Inferior parietal cortex (tissue), 1 donor: ENCODE measurements at regions not wholly inside any gene's neighbourhood (a gene's known extent, or its start where the extent isn't known, plus 50 kb on each side); places are given as distances from the start of the nearest gene placed in this dataset.
"Not testable (repeated sequence)": the region's sequence is repeated elsewhere in the genome, so short reads cannot be mapped to it uniquely, and the experiment has no call there.

Experiments
- DNase-seq: peaks from one replicate; pipeline ENCODE4 v3.0.0-alpha.2; 2016; ENCODE audit errors: extremely low spot score

DNA sequence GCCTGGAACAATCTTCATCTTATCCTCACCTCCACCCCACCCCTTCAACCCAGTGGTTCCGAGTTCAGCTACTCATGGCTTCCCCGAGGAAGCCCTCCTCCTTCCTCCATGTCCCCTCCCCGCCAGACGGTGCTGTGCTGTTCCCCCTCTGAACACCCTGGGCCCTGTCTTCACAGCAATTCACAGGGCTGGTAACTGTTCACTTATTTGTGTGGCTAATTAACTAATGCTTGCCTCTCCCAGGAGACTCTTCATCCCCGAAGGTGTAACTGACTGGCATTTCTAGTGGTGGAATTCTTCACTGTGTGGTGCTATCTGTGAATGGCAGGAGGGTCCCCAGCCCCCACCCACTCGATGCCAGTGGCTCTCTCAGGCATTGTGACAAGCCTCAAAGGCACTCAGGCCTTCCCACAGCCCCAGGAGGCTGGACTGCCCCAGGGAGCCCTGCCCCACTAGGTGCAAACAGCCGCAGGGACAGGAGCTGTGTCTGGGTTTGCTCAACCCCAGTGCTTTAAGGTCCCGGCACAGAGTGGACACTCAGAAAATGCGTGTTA lies 133.7 kb upstream of the ID2 start:
- no peak for DNase-seq

DNA sequence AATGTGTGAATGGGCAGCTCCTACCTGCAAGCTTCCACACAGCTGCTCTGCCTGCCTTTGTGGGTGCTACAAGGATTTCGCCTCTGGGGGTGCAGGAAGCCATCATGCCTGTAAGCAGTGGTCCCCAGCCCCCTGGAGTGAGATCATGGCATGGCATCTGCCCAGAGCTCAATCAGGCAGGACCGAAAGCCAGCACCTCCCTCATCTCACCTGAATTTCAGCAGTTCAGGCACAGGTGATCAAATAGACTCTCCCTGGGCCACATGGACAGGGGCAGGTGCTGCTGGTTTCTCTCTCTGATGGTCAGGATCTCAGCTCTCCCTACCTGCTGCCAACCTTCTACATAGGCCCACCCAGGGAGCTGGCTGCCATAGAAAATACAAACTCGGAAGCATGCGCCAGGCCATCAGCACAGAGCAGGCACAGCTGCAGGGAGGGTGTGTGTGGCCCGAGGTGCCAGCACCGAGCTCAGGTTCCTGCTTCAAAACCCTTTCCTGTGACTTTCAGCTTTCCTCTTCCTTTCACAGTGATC lies 133.2 kb upstream of the ID2 start:
- DNase-seq = no peak

- DNase-seq = no peak
Measured at GRCh38 chr2:8549273-8549922, 132.5 kb upstream of the ID2 start.

DNA sequence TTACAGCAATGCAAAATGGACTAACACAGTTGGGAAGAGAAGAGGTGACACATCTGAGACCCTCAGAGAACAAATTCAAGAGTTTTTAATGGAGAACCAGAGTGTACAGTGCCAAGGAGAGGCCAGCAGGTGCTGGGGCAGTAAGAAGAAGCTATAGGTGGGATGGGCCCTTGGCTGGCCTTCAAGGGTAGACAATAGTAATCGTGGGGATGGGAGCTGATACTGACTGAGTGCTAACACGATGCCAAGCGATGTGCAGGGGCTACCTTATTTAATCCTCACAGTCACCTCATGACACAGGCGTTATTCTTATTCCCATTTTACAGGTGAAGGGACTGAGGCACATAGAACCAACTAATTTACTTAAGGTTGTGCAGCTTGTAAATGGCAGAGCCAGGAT lies 131.9 kb upstream of the ID2 start:
- DNase-seq = no peak

DNA sequence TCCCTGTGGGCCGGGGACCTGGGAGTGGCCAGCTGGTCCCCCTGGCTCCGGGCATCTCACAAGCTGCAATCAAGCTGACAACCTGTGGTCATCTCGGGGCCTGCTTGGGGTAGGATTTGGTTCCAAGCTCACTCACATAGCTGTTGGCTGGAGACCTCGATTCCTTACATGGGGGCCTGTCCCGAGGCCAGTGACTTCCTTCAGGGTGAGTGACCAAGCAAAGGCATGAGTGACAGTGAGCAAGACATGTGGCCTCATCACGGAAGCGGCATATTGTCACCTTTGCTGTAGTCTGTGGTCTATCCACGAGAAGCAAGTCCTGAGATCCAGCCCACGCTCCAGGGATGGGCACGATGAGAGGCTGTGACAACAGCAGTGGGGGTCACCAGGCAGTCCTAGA lies 131.4 kb upstream of the ID2 start:
- DNase-seq = no peak

GRCh38 chr2:8550937-8551621 lies 130.8 kb upstream of the ID2 start:
- DNase-seq = no peak

GRCh38 chr2:8551622-8552074 lies 130.2 kb upstream of the ID2 start:
- no peak for DNase-seq

GRCh38 chr2:8552293-8552801 lies 129.5 kb upstream of the ID2 start:
- DNase-seq = no peak

DNA sequence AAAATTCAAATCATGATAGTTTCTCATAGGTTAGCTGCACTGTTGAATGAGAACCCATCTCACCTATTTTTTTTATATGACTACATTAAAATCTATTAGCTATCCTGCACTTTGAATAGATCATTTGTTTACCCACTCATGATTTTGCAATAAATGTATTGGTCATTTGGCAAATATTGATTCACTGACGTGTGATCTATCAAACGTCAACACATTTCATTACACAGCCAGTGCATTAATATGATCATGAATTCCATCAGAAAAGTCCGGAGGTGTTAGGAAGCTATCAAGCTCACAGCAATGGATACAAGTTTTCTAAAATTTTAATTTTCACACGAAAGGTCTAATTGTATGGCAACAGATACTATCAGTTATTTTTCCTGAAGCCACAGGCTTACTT lies 128.2 kb upstream of the ID2 start:
- DNase-seq = no peak

- no peak for DNase-seq
Measured at GRCh38 chr2:8554296-8554806, 127.5 kb upstream of the ID2 start.

- no peak for DNase-seq
Measured at GRCh38 chr2:8555543-8555942, 126.3 kb upstream of the ID2 start.

GRCh38 chr2:8558096-8558495 lies 123.8 kb upstream of the ID2 start:
- DNase-seq = no peak

DNA sequence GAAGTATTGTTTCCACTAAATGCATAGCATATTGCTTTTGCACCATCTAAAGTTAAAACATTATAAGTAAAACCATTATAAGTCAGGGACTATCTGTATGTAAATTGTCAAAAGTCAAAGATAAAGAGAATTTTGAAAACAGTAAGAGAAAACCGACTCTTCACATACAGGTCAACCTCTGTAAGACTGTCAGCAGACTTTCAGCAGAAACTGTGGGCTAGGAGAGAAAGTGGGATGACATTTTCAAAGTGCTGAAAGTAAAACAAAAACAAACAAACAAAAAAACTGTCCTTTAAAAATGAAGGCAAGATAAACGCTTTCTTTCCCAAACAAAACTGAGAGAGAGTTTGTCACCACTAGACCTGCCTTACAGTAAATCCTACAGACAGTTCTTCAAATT lies 122.9 kb upstream of the ID2 start:
- no peak for DNase-seq

- no peak for DNase-seq
Measured at GRCh38 chr2:8559805-8560204, 122.1 kb upstream of the ID2 start.

DNA sequence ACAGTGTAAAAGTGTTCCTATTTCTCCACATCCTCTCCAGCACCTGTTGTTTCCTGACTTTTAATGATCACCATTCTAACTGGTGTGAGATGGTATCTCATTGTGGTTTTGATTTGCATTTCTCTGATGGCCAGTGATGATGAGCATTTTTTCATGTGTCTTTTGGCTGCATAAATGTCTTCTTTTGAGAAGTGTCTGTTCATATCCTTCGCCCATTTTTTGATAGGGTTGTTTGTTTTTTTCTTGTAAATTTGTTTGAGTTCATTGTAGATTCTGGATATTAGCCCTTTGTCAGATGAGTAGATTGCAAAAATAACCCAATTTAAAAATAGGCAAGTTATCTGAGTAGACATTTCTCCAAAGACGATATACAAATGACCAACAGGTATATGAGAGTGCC lies 120.2 kb upstream of the ID2 start:
- not testable (repeated sequence) for DNase-seq

- DNase-seq = no peak
Measured at GRCh38 chr2:8563814-8564474, 117.9 kb upstream of the ID2 start.

- DNase-seq = no peak
Measured at GRCh38 chr2:8564475-8564874, 117.4 kb upstream of the ID2 start.

DNA sequence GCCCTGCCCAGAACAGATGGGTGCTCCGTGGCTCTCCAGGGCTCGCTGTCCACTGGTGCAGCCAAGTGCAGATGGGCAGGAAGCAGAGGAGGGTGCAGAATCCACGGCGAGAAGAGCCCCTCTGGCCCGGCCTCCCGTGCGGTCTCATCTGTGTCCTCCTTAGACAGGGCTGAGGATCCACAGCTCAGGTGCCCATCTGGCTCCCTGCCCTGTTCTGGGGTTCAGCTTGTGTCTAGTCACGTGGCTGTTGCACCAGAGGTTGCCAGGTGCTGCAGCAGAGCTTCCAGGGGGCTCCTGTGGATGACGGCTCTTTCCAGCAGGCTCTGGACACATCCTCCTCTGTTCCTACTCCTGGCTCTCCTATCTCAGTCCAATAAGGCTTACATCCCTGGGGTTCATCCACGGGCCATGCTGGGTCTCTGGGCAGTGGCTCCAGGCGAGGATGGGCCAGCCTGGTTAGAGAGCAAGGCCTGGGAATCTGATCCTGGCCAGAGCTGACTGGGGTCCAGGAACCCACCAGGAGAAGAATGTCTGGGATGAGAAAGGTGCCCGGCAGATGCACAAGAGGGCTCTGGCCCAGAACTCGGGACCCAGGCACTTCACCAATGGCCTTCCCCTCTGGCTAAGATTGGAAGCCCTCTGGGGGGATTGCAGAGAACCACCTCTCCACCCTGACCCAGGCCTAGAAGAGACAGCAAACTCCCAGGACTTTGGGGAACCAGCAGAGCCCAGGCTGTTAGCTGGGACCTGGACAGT lies 116.3 kb upstream of the ID2 start:
- no peak for DNase-seq

DNA sequence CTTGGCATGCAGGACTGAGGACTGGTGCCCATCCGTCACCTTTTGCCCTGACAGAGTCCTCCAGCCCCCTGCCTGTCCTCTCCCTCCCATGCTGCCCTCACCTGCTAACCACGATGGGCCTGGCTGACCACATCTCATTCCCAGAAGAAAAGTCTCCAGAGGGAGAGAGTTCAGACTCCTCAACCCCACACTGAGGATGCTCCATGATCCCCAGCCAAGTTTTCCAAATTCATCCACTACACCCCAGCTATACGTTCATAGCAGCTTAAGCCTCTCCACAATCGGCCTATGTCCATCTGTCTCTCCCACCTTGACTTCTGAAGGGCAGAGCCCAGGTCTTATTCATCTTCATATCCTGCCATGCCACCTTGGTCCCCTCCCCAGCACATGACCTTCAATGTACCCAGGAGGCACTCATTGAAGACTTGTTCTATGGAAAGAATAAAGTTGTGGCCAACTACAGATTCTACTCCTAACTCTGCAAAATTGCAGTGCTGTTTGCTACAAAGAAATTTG lies 115.6 kb upstream of the ID2 start:
- DNase-seq = no peak

GRCh38 chr2:8566774-8567468 lies 114.9 kb upstream of the ID2 start:
- no peak for DNase-seq
